Glutamatergic neuron (in vitro differentiated cells): ENCODE measurements at regions not wholly inside any gene's neighbourhood (a gene's known extent, or its start where the extent isn't known, plus 50 kb on each side); places are given as distances from the start of the nearest gene placed in this dataset.

Source experiments
- DNase-seq: peaks from one replicate; pipeline ENCODE4 v3.0.0; 2022
- H3K27ac Mint-ChIP-seq: one replicate; pipeline ENCODE4 v1.8.0; 2020; ENCODE audit warnings: mild to moderate bottlenecking, mixed read lengths, inconsistent platforms; ENCODE audit not compliant: unreplicated experiment
- H3K27me3 Mint-ChIP-seq: one replicate; pipeline ENCODE4 v1.8.0; 2020; ENCODE audit warnings: mild to moderate bottlenecking, moderate library complexity, mixed read lengths, inconsistent platforms; ENCODE audit not compliant: unreplicated experiment
- H3K36me3 Mint-ChIP-seq: one replicate; pipeline ENCODE4 v1.8.0; 2020; ENCODE audit warnings: mild to moderate bottlenecking, mixed read lengths, inconsistent platforms; ENCODE audit not compliant: unreplicated experiment
- H3K4me1 Mint-ChIP-seq: one replicate; pipeline ENCODE4 v1.8.0; 2020; ENCODE audit warnings: mild to moderate bottlenecking, low read depth, mixed read lengths, inconsistent platforms; ENCODE audit not compliant: unreplicated experiment
- H3K4me3 Mint-ChIP-seq: one replicate; pipeline ENCODE4 v1.8.0; 2020; ENCODE audit warnings: mild to moderate bottlenecking, mixed read lengths, inconsistent platforms; ENCODE audit not compliant: unreplicated experiment
- H3K9me3 Mint-ChIP-seq: one replicate; pipeline ENCODE4 v1.8.0; 2020; ENCODE audit warnings: mild to moderate bottlenecking, moderate library complexity, mixed read lengths, inconsistent platforms; ENCODE audit not compliant: unreplicated experiment
- TF ChIP-seq, protein P1 (sequence below): fragments of 200-600 bp; sonication (generic); IDR thresholded peaks from one replicate; pipeline ENCODE4 v1.5.0; 2021; ENCODE audit not compliant: partially characterized antibody, unreplicated experiment

DNA sequence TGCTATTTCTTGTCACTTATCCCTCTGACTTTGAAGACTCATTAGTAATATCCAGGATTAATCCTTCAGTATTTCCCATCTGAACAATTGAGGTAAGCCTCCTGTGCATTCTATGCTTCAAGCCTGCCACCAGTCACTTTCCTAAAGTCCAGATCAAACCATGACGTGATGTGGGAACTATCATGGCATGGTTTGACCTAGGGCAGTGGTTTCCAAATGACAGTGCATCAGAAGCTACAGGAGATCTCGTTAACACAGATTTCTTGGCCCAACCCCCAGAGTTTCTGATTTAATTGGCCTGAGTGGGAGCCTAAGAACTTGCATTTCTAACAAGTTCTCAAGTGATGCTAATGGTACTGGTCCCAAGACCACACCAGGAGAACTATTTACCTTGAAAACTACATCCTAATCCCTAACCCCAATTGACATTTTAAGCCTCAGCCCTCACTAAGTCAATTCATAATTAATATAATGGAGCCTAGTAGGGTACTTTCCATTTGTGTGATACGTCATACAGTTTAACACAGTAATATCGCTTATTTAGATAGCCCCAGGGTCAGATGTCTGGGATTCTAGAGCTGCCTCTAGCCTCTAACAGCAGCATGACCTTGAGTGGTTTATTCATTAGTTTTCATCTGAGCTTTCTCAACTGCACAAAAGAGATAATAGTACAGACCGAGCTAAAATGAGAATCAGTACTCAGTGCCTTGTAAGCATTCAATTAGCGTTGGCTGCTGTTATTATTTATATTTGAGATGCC lies 907.6 kb downstream of the TFAP2A start:
- Mint-ChIP-seq H3K4me3 (no peak overlapping the region), H3K9me3 (no peaks in the 10 kb centered on the region), H3K36me3 (no peaks in the 10 kb centered on the region), H3K4me1 (no peaks in the 10 kb centered on the region), H3K27me3 (no peaks in the 10 kb centered on the region), H3K27ac (no peak overlapping the region)
- TF ChIP-seq, protein P1, sequence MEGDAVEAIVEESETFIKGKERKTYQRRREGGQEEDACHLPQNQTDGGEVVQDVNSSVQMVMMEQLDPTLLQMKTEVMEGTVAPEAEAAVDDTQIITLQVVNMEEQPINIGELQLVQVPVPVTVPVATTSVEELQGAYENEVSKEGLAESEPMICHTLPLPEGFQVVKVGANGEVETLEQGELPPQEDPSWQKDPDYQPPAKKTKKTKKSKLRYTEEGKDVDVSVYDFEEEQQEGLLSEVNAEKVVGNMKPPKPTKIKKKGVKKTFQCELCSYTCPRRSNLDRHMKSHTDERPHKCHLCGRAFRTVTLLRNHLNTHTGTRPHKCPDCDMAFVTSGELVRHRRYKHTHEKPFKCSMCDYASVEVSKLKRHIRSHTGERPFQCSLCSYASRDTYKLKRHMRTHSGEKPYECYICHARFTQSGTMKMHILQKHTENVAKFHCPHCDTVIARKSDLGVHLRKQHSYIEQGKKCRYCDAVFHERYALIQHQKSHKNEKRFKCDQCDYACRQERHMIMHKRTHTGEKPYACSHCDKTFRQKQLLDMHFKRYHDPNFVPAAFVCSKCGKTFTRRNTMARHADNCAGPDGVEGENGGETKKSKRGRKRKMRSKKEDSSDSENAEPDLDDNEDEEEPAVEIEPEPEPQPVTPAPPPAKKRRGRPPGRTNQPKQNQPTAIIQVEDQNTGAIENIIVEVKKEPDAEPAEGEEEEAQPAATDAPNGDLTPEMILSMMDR: no peak
- no peak for DNase-seq

DNA sequence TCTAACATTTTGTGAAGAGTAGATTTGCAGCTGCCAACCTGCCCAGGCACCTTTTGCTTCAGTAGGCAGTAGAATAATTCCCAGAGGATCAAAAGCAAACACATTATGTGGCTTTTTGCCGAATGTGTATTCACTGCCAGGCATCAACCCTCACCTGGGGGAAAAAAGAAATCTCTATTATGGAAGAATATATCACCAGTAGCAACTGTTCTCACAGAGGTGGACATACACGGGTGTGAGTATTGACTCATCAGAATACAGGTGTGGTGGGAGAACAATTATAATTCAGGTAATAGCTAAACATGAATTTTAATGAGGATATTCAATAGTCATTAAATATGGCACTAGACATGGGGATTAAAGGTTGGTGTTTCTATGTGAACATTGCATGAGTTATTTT lies 910.7 kb downstream of the TFAP2A start:
- DNase-seq: no peak
- no peaks in the 10 kb centered on the region for H3K4me1 Mint-ChIP-seq
- no peaks in the 10 kb centered on the region for H3K9me3 Mint-ChIP-seq
- H3K27ac Mint-ChIP-seq: no peak overlapping the region
- no peaks in the 10 kb centered on the region for H3K36me3 Mint-ChIP-seq
- TF ChIP-seq, protein P1: no peak
- no peaks in the 10 kb centered on the region for H3K27me3 Mint-ChIP-seq
- no peak overlapping the region for H3K4me3 Mint-ChIP-seq

DNA sequence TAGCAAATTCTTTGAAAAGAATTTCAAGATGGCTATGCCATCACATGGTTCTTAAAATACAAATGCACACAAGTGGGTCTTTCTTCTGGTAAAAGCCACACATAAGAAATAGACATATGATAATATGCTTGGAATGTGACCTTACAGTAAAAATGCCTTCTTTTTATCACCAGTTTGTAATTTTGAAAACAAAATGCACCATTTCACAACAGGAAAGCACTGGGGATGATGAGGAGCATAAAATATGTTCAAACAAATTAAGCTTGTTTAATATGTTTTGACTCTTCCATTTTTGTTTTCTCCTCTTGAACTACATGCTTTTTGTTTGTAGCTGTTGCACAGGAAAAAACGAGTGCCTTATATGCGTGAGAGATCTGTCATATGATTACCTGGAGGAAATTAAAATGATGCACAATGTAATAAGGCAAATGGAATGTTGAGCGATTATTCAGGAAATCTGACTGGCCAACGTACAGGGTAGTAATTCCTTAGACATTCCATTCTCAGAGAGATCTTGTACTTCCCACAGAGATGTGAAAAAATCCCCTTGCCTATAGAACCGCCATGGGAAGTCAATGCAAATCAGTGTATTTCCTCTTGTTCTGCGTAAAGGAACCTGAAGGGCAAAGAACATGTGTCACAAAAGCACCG lies 911.6 kb downstream of the TFAP2A start:
- DNase-seq: no peak
- no peaks in the 10 kb centered on the region for H3K4me1 Mint-ChIP-seq
- no peaks in the 10 kb centered on the region for H3K9me3 Mint-ChIP-seq
- H3K4me3 Mint-ChIP-seq: no peak overlapping the region
- TF ChIP-seq, protein P1: no peak
- H3K36me3 Mint-ChIP-seq: no peaks in the 10 kb centered on the region
- no peaks in the 10 kb centered on the region for H3K27me3 Mint-ChIP-seq
- H3K27ac Mint-ChIP-seq: no peak overlapping the region

DNA sequence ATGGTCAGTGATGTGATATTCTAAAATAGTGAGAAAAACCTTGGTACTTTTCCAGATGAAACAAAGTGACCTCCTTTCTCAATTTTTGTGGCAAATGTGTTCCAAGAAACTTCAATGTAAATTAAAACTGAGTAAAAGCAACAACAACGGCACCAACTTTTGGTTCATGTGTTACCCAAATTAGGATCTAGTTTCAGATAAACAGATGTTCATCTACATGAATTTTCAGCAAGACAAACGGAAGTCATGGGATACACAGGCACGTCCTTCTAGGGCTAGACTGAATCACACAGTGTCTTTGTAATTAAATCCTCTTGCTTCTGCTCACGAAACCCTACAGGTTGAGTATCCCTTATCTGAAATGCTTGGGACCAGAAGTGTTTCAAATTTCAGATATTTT lies 915.2 kb downstream of the TFAP2A start:
- Mint-ChIP-seq H3K27me3 (no peaks in the 10 kb centered on the region), H3K4me3 (no peak overlapping the region), H3K27ac (no peak overlapping the region), H3K36me3 (no peaks in the 10 kb centered on the region), H3K4me1 (no peaks in the 10 kb centered on the region), H3K9me3 (no peaks in the 10 kb centered on the region)
- TF ChIP-seq, protein P1: no peak
- no peak for DNase-seq

DNA sequence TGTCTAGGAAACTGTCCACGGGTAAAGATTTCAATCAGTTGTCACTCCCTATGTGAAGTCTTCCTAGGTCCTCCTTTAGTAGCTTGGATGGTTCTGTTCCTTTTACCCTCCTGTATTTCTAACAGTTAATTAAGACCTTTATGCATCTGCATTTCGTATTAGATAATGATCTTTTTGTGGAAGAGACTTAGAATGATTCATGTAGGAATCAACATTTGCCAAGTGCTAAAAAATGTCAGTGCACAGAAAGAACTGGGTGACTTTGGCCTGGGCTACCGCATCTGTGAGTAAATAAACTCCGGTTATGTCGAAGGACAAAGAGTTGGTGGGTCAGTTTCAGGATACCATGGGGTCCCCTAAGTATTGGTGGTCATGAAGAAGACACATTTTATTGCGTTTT lies 918.0 kb downstream of the TFAP2A start:
- DNase-seq: no peak
- Mint-ChIP-seq H3K9me3 (no peaks in the 10 kb centered on the region), H3K4me1 (peaks cover 3% of the 10 kb centered on the region), H3K4me3 (no peak overlapping the region), H3K27ac (no peak overlapping the region), H3K36me3 (no peaks in the 10 kb centered on the region), H3K27me3 (no peaks in the 10 kb centered on the region)
- TF ChIP-seq, protein P1: no peak
